Astrocyte of the cerebellum (primary cell): ENCODE measurements at regions not wholly inside any gene's neighbourhood (a gene's known extent, or its start where the extent isn't known, plus 50 kb on each side); places are given as distances from the start of the nearest gene placed in this dataset.

Source experiments
- DNase-seq: peaks from one replicate; pipeline ENCODE4 v3.0.0-alpha.2; 2011; ENCODE audit warnings: low read depth
- H3K4me3 ChIP-seq: 2 replicates; pipeline ENCODE4 v1.5.1; 2011; ENCODE audit warnings: mild to moderate bottlenecking, low read depth, low read length, moderate library complexity
- in situ Hi-C: cut with HindIII; loops from 2 replicates; pipeline ENCODE4 v1.10.0; 2017; ENCODE audit warnings: low sequenced_read_pairs
- TF ChIP-seq, protein P1 (sequence below): IDR thresholded peaks from 2 replicates; pipeline ENCODE4 v1.5.1; 2012; ENCODE audit warnings: low read length, low read depth, moderate library complexity, mild to moderate bottlenecking; ENCODE audit errors: missing control alignments

DNA sequence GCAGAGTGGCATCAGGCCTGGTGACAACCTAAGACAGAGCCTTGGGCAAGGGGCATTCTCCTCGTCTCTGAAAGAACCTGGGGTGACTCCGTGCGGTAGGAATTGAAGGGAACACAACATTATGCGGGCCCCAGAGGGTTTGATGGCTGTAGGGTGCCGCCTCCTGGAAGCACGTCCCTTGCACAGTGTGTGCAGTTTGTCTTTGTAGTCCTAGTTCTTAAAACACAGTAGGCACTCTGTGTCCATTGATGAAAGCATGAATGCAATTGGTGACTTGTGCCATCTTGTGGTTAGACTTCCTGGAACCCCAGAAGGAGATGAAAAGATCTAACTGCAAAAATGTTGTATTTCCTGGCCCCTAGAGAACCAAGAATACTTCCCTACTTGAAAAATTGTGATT is 279.8 kb downstream of the UTP18 start:
- DNase-seq = no peak
- TF ChIP-seq, protein P1, sequence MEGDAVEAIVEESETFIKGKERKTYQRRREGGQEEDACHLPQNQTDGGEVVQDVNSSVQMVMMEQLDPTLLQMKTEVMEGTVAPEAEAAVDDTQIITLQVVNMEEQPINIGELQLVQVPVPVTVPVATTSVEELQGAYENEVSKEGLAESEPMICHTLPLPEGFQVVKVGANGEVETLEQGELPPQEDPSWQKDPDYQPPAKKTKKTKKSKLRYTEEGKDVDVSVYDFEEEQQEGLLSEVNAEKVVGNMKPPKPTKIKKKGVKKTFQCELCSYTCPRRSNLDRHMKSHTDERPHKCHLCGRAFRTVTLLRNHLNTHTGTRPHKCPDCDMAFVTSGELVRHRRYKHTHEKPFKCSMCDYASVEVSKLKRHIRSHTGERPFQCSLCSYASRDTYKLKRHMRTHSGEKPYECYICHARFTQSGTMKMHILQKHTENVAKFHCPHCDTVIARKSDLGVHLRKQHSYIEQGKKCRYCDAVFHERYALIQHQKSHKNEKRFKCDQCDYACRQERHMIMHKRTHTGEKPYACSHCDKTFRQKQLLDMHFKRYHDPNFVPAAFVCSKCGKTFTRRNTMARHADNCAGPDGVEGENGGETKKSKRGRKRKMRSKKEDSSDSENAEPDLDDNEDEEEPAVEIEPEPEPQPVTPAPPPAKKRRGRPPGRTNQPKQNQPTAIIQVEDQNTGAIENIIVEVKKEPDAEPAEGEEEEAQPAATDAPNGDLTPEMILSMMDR = no peak
- H3K4me3 ChIP-seq = no peak overlapping the region
- in situ Hi-C loops = no loop called here

DNA sequence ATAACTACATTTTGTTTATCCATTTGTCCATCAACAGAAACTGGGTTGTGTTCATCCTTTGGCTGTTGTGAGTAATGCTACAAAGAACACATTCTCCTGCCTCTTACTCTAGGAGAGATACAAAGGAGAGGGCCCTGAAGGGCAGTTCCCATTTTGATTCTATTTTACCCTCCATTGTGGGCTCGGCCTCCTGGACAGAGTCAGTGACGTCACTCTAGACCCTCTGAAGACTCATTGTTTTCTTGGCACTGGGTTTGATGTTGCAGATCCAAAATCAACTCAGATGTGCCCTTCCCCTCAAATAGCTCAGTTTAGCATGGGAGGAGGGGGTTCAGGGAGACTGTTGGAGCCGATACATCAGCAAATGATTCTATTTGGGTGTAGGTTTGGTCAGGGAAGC is 280.9 kb downstream of the UTP18 start:
- TF ChIP-seq, protein P1 = no peak
- H3K4me3 ChIP-seq = no peak overlapping the region
- in situ Hi-C loops = no loop called here
- no peak for DNase-seq

DNA sequence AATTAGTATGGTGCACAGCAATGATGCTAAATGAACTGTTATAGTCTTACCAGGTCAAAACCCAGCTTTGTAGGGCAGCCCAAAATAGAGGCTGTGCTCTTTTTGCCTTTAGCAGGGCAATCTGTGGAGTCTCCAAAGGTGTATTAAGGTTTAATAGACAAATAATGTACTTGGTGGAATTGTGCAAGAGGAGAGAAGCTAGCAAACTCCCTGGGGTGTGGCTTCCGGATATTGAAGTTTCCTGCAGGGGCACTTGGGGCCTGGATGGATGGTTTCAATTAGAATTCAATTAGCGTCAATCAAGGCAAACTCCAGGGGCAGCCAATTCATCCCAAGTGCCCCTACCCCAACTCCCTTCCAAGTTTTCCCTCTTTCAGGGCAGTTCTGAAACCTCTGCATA is 285.8 kb downstream of the UTP18 start:
- DNase-seq = no peak
- no peak overlapping the region for H3K4me3 ChIP-seq
- TF ChIP-seq, protein P1 = no peak
- in situ Hi-C loops = no loop called here

DNA sequence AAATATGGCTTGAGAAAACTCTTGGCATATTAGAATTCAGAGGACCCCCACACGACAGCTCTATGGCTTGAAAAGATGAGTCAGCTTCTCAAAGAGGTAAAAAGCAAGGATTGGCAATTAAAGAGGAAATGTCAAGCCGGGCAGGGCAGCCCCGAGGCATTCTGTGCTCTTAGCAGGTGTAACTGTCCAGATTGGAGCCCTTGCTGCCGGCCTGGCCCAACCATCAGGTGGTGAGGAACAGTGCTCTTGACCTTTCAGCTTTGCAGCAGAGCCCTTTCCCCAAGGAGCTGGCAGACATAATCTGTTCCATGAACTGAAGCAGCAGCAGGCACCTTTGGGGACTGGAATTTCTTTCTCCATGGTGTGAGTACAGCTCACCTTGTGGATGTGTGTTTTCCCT is 287.8 kb downstream of the UTP18 start:
- TF ChIP-seq, protein P1 = no peak
- no peak overlapping the region for H3K4me3 ChIP-seq
- in situ Hi-C loops = no loop called here

DNA sequence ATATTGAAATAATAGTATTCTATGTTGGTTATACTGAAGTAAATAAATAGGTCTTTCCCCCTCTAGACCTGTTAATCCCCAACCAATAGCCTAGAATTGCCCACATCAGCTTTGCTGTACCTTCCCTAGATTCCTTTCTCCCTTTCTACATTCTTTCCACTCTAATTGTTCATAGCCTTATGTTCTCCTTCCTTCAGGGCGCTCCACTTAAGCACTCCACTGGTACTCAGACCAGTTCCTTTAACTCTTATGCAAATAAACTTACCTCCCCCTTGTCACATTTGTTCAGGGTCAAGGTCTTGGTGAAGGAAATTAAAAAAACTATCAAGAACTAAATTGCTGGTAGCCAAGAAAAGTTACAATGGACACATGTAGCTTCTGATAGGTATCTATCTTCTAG is 294.8 kb downstream of the UTP18 start:
- TF ChIP-seq, protein P1 = no peak

More for the DNA sequence above, 287.8 kb downstream of the UTP18 start:
- no peak for DNase-seq

DNA sequence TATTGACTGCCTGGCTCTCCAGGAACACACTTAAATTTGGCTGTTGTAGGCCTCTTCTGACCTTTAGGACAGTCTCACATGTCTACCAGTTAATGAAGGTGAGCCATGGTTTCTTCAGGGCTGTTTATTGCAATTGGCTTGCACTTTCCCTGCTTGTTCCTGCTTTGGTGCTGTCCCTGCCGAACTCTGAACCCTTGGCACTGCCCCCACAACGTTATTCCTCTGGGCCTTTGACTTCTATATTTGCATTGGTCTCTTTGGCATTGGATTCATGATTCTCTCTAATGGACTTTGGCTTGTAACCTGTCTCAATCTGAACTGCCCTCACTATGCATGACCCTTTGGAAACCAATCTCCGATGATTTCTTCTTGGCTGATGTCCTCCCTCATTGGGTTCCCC is 299.4 kb downstream of the UTP18 start:
- no peak for DNase-seq
- in situ Hi-C loops = no loop called here
- TF ChIP-seq, protein P1 = no peak
- H3K4me3 ChIP-seq = no peak overlapping the region

More for the DNA sequence above, 294.8 kb downstream of the UTP18 start:
- no peak for DNase-seq
- H3K4me3 ChIP-seq = no peak overlapping the region
- in situ Hi-C loops = no loop called here

DNA sequence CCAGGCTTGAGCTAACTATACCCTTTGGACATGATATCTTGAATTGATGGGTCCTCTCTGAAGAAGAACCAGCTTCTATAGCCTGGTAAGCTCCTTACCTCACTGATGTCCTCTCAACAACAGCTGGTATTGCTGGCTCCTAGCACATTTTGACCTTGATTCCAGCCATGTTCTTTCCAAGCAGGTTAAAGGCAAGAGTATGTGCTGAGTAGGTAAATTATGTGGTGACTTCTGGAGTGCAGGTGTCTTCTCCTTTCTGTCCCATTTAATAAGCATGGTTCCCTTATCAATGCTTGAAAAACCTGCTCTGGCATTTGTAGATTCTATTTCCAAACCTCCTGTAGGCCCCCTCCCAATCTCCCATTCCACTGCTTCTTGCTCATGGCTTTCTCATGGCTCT is 300.1 kb downstream of the UTP18 start:
- H3K4me3 ChIP-seq = no peak overlapping the region
- TF ChIP-seq, protein P1 = no peak
- in situ Hi-C loops = no loop called here
- no peak for DNase-seq
